ENCODE measurements at regions not wholly inside any gene's neighbourhood (a gene's known extent, or its start where the extent isn't known, plus 50 kb on each side); places are given as distances from the start of the nearest gene placed in this dataset.

- TF ChIP-seq CTCF (IDR thresholded peaks at IDR 0.05; ENCODE audit: low read depth, low read length, missing input control) (no peak), REST (IDR thresholded peaks at IDR 0.05) (no peak), TAF1 (conservative IDR thresholded peaks at IDR 0.05) (no peak), RAD21 (IDR thresholded peaks at IDR 0.05) (no peak), YY1 (IDR thresholded peaks at IDR 0.05) (no peak), SP1 (IDR thresholded peaks at IDR 0.05) (no peak), GABPA (IDR thresholded peaks at IDR 0.05 in 1 of 2, conservative IDR thresholded peaks at IDR 0.05 in 1 of 2) (no peak), MAX (IDR thresholded peaks at IDR 0.05) (no peak), FOXA1 (IDR thresholded peaks at IDR 0.05) (no peak), ZBTB33 (IDR thresholded peaks at IDR 0.05) (no peak)
Measured at GRCh38 chr13:111956261-111957151, 110.4 kb upstream of the SOX1 start.

Data from liver (tissue), 3 donors.